Mucosa of descending colon (tissue), 3 donors: ENCODE measurements at regions not wholly inside any gene's neighbourhood (a gene's known extent, or its start where the extent isn't known, plus 50 kb on each side); places are given as distances from the start of the nearest gene placed in this dataset.

Experiments used
- ATAC-seq: fragments of 200-7000 bp; cut with Tn5 transposase; one replicate; pipeline ENCODE4 v1.9.1; 2020; ENCODE audit warnings: mild to moderate bottlenecking, moderate library complexity
- DNase-seq, 3 donors: peaks; one replicate each; pipeline ENCODE4 v3.0.0-alpha.2; 2020
- H3K36me3 ChIP-seq: fragments of 200-600 bp; one replicate; pipeline ENCODE4 v1.8.0; 2021; ENCODE audit warnings: low read depth, mild to moderate bottlenecking
- H3K4me1 ChIP-seq: fragments of 200-600 bp; one replicate; pipeline ENCODE4 v1.8.0; 2021; ENCODE audit warnings: low read depth, mild to moderate bottlenecking
- H3K4me3 ChIP-seq: fragments of 200-600 bp; one replicate; pipeline ENCODE4 v1.8.0; 2021; ENCODE audit warnings: mild to moderate bottlenecking
- H3K9me3 ChIP-seq: fragments of 200-600 bp; one replicate; pipeline ENCODE4 v1.8.0; 2021; ENCODE audit warnings: mild to moderate bottlenecking
- intact Hi-C, 2 donors: fragments of 100-400 bp; cut with DNase I in 1 of 2; cut with micrococcal nuclease in 1 of 2; formaldehyde crosslinking; loops; one replicate each; pipeline versions ENCODE4 v1.11.0 to v1.11.1; 2022; cut with DNase I, micrococcal nuclease
- TF ChIP-seq, protein P1 (sequence below): fragments of 200-600 bp; IDR thresholded peaks from one replicate; pipeline ENCODE4 v1.8.0; 2022; ENCODE audit warnings: antibody characterized with exemption, mild to moderate bottlenecking
- donor health status: DM: no; HTN: no; CAD: no; lungs with moderate emphysema.
- donor health status: DM: no; HTN: no; CAD: no.
- donor health status: DM: no; HTN: yes; CAD: no.

DNA sequence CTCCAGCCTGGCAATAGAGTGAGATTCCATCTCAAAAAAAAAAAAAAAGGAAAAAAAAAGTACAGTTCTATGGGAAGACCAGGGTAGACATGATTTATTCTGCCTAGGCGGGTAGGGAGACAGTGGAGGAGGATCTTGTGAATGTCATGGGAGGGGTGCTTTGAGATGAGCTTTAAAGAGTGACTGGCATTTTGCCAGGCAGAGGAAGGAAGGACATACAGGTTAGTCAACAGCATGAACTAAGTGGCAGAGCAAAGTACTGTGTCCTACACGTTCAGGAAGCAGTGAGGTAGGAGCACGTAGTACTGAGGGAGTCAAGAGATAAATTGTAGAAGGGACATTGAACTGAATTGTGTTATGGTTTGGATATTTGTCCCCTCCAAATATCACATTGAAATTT lies 451.5 kb downstream of the TOX3 start:
- intact Hi-C loops = no loop called here
- no peaks in the 10 kb centered on the region for H3K36me3 ChIP-seq
- TF ChIP-seq, protein P1, sequence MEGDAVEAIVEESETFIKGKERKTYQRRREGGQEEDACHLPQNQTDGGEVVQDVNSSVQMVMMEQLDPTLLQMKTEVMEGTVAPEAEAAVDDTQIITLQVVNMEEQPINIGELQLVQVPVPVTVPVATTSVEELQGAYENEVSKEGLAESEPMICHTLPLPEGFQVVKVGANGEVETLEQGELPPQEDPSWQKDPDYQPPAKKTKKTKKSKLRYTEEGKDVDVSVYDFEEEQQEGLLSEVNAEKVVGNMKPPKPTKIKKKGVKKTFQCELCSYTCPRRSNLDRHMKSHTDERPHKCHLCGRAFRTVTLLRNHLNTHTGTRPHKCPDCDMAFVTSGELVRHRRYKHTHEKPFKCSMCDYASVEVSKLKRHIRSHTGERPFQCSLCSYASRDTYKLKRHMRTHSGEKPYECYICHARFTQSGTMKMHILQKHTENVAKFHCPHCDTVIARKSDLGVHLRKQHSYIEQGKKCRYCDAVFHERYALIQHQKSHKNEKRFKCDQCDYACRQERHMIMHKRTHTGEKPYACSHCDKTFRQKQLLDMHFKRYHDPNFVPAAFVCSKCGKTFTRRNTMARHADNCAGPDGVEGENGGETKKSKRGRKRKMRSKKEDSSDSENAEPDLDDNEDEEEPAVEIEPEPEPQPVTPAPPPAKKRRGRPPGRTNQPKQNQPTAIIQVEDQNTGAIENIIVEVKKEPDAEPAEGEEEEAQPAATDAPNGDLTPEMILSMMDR = no peak

DNA sequence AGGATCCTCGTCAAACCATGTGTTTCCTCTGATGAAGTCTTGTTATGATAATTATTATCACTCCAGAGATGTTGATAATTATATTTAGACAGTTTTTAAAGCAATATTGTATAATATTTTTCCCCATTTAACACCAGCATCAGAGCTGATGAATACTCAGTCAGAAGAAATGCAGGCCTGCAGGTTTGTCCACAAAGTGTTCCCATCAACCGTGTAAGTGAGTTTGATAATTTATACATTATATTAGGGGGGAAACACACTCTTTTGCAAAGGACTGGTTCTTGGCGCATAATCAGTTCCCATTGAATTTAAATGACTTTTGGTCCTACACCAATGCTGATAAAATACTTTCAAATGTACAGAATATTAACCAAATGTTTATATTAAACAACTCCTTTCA lies 454.8 kb downstream of the TOX3 start:
- H3K9me3 ChIP-seq = no peaks in the 10 kb centered on the region
- ATAC-seq (no peak), DNase-seq (no peak)
- TF ChIP-seq, protein P1 = no peak
- H3K36me3 ChIP-seq = no peaks in the 10 kb centered on the region
- no peaks in the 10 kb centered on the region for H3K4me1 ChIP-seq
- H3K4me3 ChIP-seq = no peak overlapping the region
- intact Hi-C loops = no loop called here

More for the DNA sequence above, 451.5 kb downstream of the TOX3 start:
- H3K4me3 ChIP-seq = no peak overlapping the region
- H3K4me1 ChIP-seq = no peaks in the 10 kb centered on the region
- no peaks in the 10 kb centered on the region for H3K9me3 ChIP-seq
- DNase-seq (no peak), ATAC-seq (no peak)

DNA sequence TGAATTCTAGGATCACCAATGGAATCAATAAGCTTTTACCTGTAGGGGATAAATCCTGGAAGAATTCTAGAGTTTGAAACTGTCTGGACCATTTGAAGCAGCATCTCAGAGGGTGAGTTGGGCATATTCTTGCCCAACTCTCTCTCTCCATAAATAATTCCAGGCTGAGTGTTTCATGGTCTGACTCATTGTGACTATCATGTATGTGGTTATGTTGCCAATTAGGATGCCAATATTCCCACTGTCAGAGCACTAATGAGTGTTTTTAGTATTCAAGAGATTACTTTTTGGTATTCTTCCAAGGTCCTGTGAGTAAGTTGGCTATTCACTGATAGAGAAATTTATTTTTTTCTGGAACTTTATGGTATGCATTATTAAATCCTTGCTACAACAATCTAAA lies 456.9 kb downstream of the TOX3 start:
- Histone ChIP-seq H3K36me3 (no peaks in the 10 kb centered on the region), H3K9me3 (no peaks in the 10 kb centered on the region), H3K4me3 (no peak overlapping the region), H3K4me1 (no peaks in the 10 kb centered on the region)
- TF ChIP-seq, protein P1 = no peak
- DNase-seq = no peak
- no peak for ATAC-seq
- intact Hi-C loops = no loop called here

DNA sequence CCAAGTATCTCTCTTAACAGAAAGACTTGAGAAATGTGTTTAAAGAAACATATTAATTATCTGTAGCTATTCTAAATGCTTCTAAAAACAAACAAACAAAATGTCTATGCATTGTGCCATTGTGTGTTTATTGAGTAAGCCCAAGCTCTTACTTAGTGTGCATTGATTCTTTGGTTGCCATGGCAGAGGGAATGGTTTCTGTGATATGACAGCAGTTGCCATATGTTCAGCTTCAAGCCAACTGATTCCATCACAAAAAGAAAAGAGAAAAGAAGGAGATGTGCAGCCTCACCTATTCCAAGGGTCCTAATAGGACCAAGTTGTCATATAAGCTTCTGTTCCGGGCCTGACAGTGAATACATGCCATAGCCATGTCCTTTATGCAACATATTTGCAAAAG lies 457.5 kb downstream of the TOX3 start:
- TF ChIP-seq, protein P1 = no peak
- intact Hi-C loops = no loop called here
- ATAC-seq (no peak), DNase-seq (no peak)
- Histone ChIP-seq H3K9me3 (no peaks in the 10 kb centered on the region), H3K36me3 (no peaks in the 10 kb centered on the region), H3K4me1 (no peaks in the 10 kb centered on the region), H3K4me3 (no peak overlapping the region)

DNA sequence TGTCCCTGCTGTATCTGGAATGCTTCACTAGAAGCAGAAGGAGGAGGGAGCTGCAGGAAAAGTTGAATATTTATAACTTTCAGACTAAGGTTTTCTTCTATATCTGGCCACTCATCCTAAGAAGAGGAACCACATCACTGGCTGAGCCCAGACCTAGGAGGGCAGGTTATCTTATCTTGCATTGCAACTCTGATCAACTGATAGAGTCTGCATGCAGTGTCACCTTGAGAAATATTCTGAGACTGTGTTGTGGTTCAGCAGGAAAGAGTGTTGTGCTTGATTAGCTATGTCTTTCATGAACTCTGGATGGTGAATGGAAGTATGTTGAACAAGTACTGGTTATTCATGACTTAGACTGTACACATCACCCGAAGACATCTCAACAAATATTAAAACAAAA lies 460.0 kb downstream of the TOX3 start:
- ATAC-seq = no peak

More for the DNA sequence above, 460.0 kb downstream of the TOX3 start:
- TF ChIP-seq, protein P1 = no peak
- intact Hi-C loops = no loop called here
- DNase-seq = no peak
- Histone ChIP-seq H3K9me3 (no peaks in the 10 kb centered on the region), H3K36me3 (no peaks in the 10 kb centered on the region), H3K4me1 (no peaks in the 10 kb centered on the region), H3K4me3 (no peak overlapping the region)
